OCI-LY1 (cell line): ENCODE measurements at regions not wholly inside any gene's neighbourhood (a gene's known extent, or its start where the extent isn't known, plus 50 kb on each side); places are given as distances from the start of the nearest gene placed in this dataset.

Experiments
- EZH2 ChIP-seq: fragments of 200-600 bp; sonication (generic), shearing (Covaris generic); IDR thresholded peaks from 2 replicates; pipeline ENCODE4 v1.8.0; 2017; ENCODE audit warnings: borderline replicate concordance, mixed run types, mild to moderate bottlenecking, antibody characterized with exemption, low read length, moderate library complexity, mixed read lengths
- TF ChIP-seq, protein P1 (sequence below): fragments of 200-600 bp; sonication (generic), shearing (Covaris generic); IDR thresholded peaks from 2 replicates; pipeline ENCODE4 v1.5.1; 2017; ENCODE audit warnings: mild to moderate bottlenecking, antibody characterized with exemption, low read length, moderate library complexity, mixed read lengths

DNA sequence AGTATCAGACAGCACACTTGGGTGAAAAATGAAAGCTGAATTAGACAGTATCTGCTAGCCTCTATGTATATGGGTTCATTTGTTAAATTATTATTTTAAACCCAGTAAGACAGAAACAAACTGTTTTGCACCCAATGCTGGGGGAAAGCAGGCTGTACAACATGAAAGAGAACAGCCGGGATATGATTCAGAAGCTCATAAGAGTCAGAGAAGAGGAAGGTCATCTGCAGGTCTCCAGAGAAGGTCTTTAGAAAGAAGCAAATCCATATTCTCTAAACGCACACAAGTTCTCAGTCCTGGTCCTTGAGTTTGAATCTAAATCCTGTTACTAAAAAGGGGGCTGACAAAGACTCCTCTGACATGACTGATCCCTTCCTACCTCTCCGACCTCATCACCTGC is 155.1 kb downstream of the SIPA1L2 start:
- TF ChIP-seq, protein P1, sequence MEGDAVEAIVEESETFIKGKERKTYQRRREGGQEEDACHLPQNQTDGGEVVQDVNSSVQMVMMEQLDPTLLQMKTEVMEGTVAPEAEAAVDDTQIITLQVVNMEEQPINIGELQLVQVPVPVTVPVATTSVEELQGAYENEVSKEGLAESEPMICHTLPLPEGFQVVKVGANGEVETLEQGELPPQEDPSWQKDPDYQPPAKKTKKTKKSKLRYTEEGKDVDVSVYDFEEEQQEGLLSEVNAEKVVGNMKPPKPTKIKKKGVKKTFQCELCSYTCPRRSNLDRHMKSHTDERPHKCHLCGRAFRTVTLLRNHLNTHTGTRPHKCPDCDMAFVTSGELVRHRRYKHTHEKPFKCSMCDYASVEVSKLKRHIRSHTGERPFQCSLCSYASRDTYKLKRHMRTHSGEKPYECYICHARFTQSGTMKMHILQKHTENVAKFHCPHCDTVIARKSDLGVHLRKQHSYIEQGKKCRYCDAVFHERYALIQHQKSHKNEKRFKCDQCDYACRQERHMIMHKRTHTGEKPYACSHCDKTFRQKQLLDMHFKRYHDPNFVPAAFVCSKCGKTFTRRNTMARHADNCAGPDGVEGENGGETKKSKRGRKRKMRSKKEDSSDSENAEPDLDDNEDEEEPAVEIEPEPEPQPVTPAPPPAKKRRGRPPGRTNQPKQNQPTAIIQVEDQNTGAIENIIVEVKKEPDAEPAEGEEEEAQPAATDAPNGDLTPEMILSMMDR, result no peak
- no peak for TF ChIP-seq EZH2
